NCI-H526 (cell line): ENCODE measurements at regions not wholly inside any gene's neighbourhood (a gene's known extent, or its start where the extent isn't known, plus 50 kb on each side); places are given as distances from the start of the nearest gene placed in this dataset.
A peak's percentile ranks its signal among the peaks of the same experiment; 100 is the strongest.

ENCODE experiments used
- DNase-seq, 2 experiments: peaks; one replicate each; lab custom pipeline; 2025; lab: John Stamatoyannopoulos, UW

GRCh38 chr17:45687594-45687993 lies 96.5 kb upstream of the CRHR1 start:
- no peak for DNase-seq

GRCh38 chr17:45688353-45688752 lies 95.8 kb upstream of the CRHR1 start:
- no peak for DNase-seq

GRCh38 chr17:45688820-45689219 lies 95.3 kb upstream of the CRHR1 start:
- DNase-seq = no peak

GRCh38 chr17:45689451-45689850 lies 94.7 kb upstream of the CRHR1 start:
- DNase-seq = no peak

- DNase-seq = no peak
Observed at GRCh38 chr17:45690625-45691275, 93.4 kb upstream of the CRHR1 start.

GRCh38 chr17:45692661-45693060 lies 91.5 kb upstream of the CRHR1 start:
- DNase-seq = no peak

- DNase-seq = no peak
Observed at GRCh38 chr17:45693792-45694191, 90.3 kb upstream of the CRHR1 start.

GRCh38 chr17:45696442-45696841 lies 87.7 kb upstream of the CRHR1 start:
- DNase-seq = no peak

GRCh38 chr17:45697076-45697475 lies 87.0 kb upstream of the CRHR1 start:
- no peak for DNase-seq

- DNase-seq = peak; percentile 22 to 37
Observed at GRCh38 chr17:45700171-45701090, 83.7 kb upstream of the CRHR1 start.

GRCh38 chr17:45702666-45703266 lies 81.4 kb upstream of the CRHR1 start:
- no peak for DNase-seq

GRCh38 chr17:45703348-45703747 lies 80.8 kb upstream of the CRHR1 start:
- peak in 1 of 2 experiments; percentile 14 for DNase-seq

GRCh38 chr17:45703806-45704205 lies 80.3 kb upstream of the CRHR1 start:
- no peak for DNase-seq

GRCh38 chr17:45704251-45704650 lies 79.9 kb upstream of the CRHR1 start:
- no peak for DNase-seq

GRCh38 chr17:45705123-45706009 lies 78.8 kb upstream of the CRHR1 start:
- DNase-seq = no peak

GRCh38 chr17:45706033-45706432 lies 78.1 kb upstream of the CRHR1 start:
- no peak for DNase-seq

GRCh38 chr17:45708707-45709290 lies 75.3 kb upstream of the CRHR1 start:
- DNase-seq = no peak

- no peak for DNase-seq
Observed at GRCh38 chr17:45709728-45710288, 74.3 kb upstream of the CRHR1 start.

- DNase-seq = no peak
Observed at GRCh38 chr17:45715787-45716186, 68.3 kb upstream of the CRHR1 start.

GRCh38 chr17:45718791-45719190 lies 65.3 kb upstream of the CRHR1 start:
- no peak for DNase-seq
